MM.1S (cell line): ENCODE measurements at regions not wholly inside any gene's neighbourhood (a gene's known extent, or its start where the extent isn't known, plus 50 kb on each side); places are given as distances from the start of the nearest gene placed in this dataset.

ENCODE experiments used
- EZH2 ChIP-seq: fragments of 300-600 bp; sonication (generic); optimal IDR thresholded peaks from 2 replicates; pipeline ENCODE3; 2017; ENCODE audit warnings: low read depth, mild to moderate bottlenecking, antibody characterized with exemption, low read length, mixed read lengths
- TF ChIP-seq, protein P1 (sequence below): fragments of 300-600 bp; sonication (generic); IDR thresholded peaks from 2 replicates; pipeline ENCODE4 v1.5.1; 2016; ENCODE audit warnings: antibody characterized with exemption, low read length, mixed read lengths

GRCh38 chr14:40685764-40686163 is 920.9 kb upstream of the LRFN5 start:
- TF ChIP-seq, protein P1, sequence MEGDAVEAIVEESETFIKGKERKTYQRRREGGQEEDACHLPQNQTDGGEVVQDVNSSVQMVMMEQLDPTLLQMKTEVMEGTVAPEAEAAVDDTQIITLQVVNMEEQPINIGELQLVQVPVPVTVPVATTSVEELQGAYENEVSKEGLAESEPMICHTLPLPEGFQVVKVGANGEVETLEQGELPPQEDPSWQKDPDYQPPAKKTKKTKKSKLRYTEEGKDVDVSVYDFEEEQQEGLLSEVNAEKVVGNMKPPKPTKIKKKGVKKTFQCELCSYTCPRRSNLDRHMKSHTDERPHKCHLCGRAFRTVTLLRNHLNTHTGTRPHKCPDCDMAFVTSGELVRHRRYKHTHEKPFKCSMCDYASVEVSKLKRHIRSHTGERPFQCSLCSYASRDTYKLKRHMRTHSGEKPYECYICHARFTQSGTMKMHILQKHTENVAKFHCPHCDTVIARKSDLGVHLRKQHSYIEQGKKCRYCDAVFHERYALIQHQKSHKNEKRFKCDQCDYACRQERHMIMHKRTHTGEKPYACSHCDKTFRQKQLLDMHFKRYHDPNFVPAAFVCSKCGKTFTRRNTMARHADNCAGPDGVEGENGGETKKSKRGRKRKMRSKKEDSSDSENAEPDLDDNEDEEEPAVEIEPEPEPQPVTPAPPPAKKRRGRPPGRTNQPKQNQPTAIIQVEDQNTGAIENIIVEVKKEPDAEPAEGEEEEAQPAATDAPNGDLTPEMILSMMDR: no peak
- no peak for TF ChIP-seq EZH2
